ENCODE measurements at regions not wholly inside any gene's neighbourhood (a gene's known extent, or its start where the extent isn't known, plus 50 kb on each side); places are given as distances from the start of the nearest gene placed in this dataset.

DNA sequence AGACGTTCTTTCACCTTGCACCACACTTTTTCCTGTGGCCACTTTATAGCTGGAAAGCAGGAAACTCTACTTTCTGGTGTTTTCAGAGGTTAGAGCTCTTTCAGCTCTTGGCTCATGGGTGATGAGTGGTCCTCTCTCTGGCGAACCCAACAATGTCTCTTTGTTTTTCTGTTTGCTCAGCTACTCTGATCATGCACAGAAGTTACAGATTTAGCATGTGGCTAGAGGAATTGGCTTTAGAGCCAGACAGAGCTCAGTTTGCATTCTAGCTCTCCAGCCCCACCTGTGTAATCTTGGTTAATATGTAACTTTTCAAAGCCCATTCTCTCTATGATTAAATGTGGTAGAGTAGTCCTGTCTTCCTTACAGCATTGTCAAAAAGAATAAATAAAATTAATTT is 225.2 kb downstream of the HAPSTR1 start (continued):
- TF ChIP-seq, protein P1, sequence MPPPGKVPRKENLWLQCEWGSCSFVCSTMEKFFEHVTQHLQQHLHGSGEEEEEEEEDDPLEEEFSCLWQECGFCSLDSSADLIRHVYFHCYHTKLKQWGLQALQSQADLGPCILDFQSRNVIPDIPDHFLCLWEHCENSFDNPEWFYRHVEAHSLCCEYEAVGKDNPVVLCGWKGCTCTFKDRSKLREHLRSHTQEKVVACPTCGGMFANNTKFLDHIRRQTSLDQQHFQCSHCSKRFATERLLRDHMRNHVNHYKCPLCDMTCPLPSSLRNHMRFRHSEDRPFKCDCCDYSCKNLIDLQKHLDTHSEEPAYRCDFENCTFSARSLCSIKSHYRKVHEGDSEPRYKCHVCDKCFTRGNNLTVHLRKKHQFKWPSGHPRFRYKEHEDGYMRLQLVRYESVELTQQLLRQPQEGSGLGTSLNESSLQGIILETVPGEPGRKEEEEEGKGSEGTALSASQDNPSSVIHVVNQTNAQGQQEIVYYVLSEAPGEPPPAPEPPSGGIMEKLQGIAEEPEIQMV (tag; conservative IDR thresholded peaks at IDR 0.05; ENCODE audit: low read depth) = no peak
- TF ChIP-seq RBBP5 (IDR thresholded peaks at IDR 0.05; ENCODE audit: borderline replicate concordance, insufficient read depth, low read length, poor library complexity, severe bottlenecking) = no peak

GRCh38 chr16:9318764-9319163 is 227.3 kb downstream of the HAPSTR1 start:
- Histone ChIP-seq H4K20me1 (replicated peaks; ENCODE audit: control insufficient read depth, insufficient read depth, low read length) (no peaks in the 10 kb centered on the region), H3K79me2 (ENCODE audit: control insufficient read depth, insufficient read depth, low read length) (no peaks in the 10 kb centered on the region), H3K27ac (ENCODE audit: extremely low read depth, low read depth, low read length) (no peak overlapping the region), H3K4me2 (ENCODE audit: insufficient read depth, low read length) (no peak overlapping the region), H3K9me1 (ENCODE audit: control insufficient read depth, insufficient read depth, low read length) (no peaks in the 10 kb centered on the region), H3K27me3 (ENCODE audit: control insufficient read depth in 2 of 2, insufficient read depth in 2 of 2, low read length in 2 of 2) (no peaks in the 10 kb centered on the region), H3K9me3 (replicated peaks; ENCODE audit: control insufficient read depth, insufficient read depth, low read depth, low read length) (no peaks in the 10 kb centered on the region), H3K36me3 (ENCODE audit: control insufficient read depth, insufficient read depth, low read length) (no peaks in the 10 kb centered on the region), H3K4me1 (replicated peaks in 1 of 2; ENCODE audit: control insufficient read depth in 2 of 2, insufficient read depth in 2 of 2, low read length in 2 of 2) (no peaks in the 10 kb centered on the region), H3K9ac (ENCODE audit: insufficient read depth in 1 of 2, low read depth in 2 of 2, low read length in 2 of 2) (no peak overlapping the region), H3K4me3 (no peak overlapping the region), H2AFZ (ENCODE audit: low read depth, low read length) (no peak overlapping the region)
- CTCF ChIA-PET (ENCODE audit: low intra/inter-chr PET ratio) = no interaction called here
- DNase-seq (ENCODE audit: extremely low read depth in 1 of 4, low spot score in 3 of 4) (peak in 3 of 4 experiments; percentile 3 to 13 (median 10)), ATAC-seq (no peak), FAIRE-seq (peak; percentile 54)
- BruUV-seq (replicated peaks) = no TSS peak
- POLR2A ChIA-PET = no interaction called here
- in situ Hi-C loops (cut with MboI) (no loop called here), intact Hi-C loops (cut with micrococcal nuclease) (no loop called here)
- 0% methylated on average over 2 of the region's 2 CpGs for whole genome bisulfite sequencing (ENCODE audit: insufficient coverage, low coverage, missing lambda C conversion rate)
- TF ChIP-seq PPARD (CRISPR knock-in tag; IDR thresholded peaks at IDR 0.05) = no peak
- TF ChIP-seq, protein P2, sequence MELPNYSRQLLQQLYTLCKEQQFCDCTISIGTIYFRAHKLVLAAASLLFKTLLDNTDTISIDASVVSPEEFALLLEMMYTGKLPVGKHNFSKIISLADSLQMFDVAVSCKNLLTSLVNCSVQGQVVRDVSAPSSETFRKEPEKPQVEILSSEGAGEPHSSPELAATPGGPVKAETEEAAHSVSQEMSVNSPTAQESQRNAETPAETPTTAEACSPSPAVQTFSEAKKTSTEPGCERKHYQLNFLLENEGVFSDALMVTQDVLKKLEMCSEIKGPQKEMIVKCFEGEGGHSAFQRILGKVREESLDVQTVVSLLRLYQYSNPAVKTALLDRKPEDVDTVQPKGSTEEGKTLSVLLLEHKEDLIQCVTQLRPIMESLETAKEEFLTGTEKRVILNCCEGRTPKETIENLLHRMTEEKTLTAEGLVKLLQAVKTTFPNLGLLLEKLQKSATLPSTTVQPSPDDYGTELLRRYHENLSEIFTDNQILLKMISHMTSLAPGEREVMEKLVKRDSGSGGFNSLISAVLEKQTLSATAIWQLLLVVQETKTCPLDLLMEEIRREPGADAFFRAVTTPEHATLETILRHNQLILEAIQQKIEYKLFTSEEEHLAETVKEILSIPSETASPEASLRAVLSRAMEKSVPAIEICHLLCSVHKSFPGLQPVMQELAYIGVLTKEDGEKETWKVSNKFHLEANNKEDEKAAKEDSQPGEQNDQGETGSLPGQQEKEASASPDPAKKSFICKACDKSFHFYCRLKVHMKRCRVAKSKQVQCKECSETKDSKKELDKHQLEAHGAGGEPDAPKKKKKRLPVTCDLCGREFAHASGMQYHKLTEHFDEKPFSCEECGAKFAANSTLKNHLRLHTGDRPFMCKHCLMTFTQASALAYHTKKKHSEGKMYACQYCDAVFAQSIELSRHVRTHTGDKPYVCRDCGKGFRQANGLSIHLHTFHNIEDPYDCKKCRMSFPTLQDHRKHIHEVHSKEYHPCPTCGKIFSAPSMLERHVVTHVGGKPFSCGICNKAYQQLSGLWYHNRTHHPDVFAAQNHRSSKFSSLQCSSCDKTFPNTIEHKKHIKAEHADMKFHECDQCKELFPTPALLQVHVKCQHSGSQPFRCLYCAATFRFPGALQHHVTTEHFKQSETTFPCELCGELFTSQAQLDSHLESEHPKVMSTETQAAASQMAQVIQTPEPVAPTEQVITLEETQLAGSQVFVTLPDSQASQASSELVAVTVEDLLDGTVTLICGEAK (IDR thresholded peaks at IDR 0.05) = peak; percentile 55; the same call in 1 of the 2 replicates
- TF ChIP-seq, protein P2 (CRISPR knock-in tag; IDR thresholded peaks at IDR 0.05) = no peak
- TF ChIP-seq, protein P3, sequence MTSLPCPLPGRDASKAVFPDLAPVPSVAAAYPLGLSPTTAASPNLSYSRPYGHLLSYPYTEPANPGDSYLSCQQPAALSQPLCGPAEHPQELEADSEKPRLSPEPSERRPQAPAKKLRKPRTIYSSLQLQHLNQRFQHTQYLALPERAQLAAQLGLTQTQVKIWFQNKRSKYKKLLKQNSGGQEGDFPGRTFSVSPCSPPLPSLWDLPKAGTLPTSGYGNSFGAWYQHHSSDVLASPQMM (CRISPR knock-in tag; IDR thresholded peaks at IDR 0.05) = no peak
- TF ChIP-seq PRMT5 (CRISPR knock-in tag; IDR thresholded peaks at IDR 0.05) = no peak
- TF ChIP-seq SRF (CRISPR knock-in tag; IDR thresholded peaks at IDR 0.05) = peak in 1 of 2 experiments; percentile 36; a peak in 1 of 4 replicates
- TF ChIP-seq EP400 (IDR thresholded peaks at IDR 0.05) = no peak
- no peak for TF ChIP-seq POLR3G (IDR thresholded peaks at IDR 0.05; ENCODE audit: extremely low read depth, insufficient read length, insufficient replicate concordance)
- TF ChIP-seq SUPT5H (IDR thresholded peaks at IDR 0.05) = no peak
